Kidney capillary endothelial cell (primary cell): ENCODE measurements at regions not wholly inside any gene's neighbourhood (a gene's known extent, or its start where the extent isn't known, plus 50 kb on each side); places are given as distances from the start of the nearest gene placed in this dataset.

Experiments used
- DNase-seq: peaks from one replicate; pipeline ENCODE4 v3.0.0-alpha.2; 2018; ENCODE audit warnings: low spot score

DNA sequence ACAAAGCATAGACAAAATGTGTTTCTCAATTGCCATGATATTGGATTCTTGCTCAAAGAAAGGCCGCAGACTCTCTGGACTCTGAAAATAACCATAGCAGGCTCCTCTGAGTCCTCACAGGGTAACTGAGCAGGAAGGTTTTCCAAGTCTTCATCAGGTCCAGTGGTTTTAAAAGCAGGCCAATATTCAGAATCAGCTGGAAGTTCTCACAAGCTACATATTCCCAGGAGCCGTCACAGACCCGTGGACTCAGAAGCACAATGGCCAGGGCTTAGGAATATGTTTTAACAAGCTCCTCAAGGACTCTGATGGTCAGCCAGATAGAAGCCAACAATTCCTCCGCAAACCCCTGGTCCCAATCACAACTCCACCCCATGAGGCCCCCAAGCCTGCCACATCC, 256.1 kb upstream of the ADAMTS9 start:
- no peak for DNase-seq

GRCh38 chr3:64940596-64941348, 253.0 kb upstream of the ADAMTS9 start:
- DNase-seq = no peak

- no peak for DNase-seq
Observed at GRCh38 chr3:64939747-64940450, 252.1 kb upstream of the ADAMTS9 start.

GRCh38 chr3:64939309-64939708, 251.5 kb upstream of the ADAMTS9 start:
- no peak for DNase-seq

GRCh38 chr3:64936556-64936955, 248.8 kb upstream of the ADAMTS9 start:
- no peak for DNase-seq

DNA sequence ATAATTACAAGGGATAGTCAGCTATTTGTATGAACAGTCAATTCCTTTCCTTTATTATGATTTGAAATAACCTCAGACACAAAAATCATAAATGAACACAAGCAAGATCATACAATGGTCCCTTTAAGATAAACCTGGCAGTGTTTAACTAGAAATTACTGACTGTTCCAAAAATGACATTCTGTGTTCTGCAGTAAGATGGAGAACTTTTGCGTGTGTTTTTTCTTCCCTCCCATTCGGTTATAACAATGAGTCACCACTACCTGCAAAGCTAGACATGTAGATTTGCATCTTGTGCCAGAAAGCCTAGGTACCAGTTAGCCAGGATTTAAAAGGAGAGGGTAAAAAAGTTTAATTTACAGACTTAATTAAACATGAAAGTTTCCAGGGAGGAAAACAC, 248.2 kb upstream of the ADAMTS9 start:
- no peak for DNase-seq

GRCh38 chr3:64932666-64933342, 245.0 kb upstream of the ADAMTS9 start:
- DNase-seq = no peak

DNA sequence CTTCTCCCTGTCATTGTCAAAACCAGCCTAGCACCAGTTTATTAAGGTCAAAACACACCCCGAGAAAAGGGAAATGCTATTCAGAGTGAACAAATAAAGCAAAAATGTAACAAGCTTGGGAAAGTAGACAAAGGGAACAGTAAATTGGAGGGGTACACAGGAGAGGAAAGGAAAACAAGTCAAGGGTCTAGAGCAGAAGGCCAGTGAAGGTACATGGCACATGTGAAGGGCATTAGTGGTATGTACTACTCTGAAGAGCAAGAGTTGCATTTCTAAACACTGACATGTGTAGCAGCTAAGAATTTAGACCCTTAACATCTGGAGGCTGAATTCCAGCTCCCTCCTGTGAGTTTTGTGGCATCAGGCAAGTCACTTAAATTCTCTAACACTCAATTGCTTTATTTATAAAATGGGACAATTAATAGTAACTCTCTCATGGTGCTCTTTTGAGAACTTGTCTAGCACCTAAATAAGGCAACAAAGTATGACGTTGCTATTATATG, 244.3 kb upstream of the ADAMTS9 start:
- no peak for DNase-seq

GRCh38 chr3:64930891-64931290, 243.1 kb upstream of the ADAMTS9 start:
- DNase-seq = no peak

DNA sequence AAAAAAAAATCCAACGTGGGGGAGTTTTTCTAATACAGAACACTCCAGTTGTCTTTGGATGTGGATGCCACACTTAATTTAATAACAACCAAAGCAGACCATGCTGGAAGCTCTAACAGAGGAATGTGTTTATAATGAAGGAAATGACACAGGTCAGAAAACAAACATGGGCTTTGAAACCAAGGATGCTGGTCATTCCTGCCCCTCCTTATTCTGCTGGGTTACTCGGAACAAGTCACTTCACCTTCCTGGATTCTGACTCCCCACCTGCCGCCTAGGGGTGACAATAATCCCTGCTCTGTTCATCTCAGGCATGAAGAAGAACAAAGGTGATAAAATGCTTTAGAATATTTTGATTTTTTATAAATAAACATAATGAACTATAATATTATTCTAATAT, 240.9 kb upstream of the ADAMTS9 start:
- peak; percentile 81 for DNase-seq

- DNase-seq = no peak
Observed at GRCh38 chr3:64927689-64928088, 239.9 kb upstream of the ADAMTS9 start.

GRCh38 chr3:64925575-64925974, 237.8 kb upstream of the ADAMTS9 start:
- no peak for DNase-seq

DNA sequence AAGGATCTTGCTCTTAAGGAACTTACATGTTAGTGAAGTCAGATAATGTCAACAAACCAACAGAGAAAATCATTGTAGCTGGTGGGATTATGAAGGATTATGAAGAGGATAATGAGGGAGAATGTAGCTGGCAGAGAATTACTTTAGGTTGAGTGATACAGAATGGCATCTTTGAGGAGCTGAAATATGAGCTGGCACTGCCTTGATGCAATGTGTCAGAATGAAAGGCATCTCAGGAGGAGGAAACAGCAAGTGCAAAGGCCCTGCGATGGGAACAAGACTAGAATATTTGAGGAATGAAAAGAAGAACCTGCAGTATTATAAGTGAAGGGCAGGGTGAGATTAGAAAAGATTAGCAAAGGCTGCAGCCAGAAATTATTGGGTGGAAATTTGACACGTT, 237.2 kb upstream of the ADAMTS9 start:
- no peak for DNase-seq

DNA sequence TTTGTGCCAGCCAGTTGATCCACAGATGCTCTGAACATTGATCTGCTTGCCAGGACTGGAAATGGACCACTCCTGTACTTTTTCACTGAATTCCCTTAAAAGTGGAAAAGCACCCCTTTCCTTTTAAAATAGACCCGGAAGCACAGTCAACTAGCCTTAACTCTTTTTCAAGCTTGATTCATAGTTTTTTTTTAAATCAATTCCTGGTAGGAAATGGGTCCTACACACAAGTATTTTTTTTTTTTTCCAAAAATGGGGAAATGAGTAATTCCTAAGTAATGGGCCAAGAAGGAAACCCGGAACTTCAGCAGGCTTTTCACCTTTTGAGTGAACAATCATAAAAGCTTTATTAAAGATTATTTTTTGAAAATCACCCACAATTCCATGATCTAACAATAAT, 234.4 kb upstream of the ADAMTS9 start:
- peak; percentile 84 for DNase-seq

DNA sequence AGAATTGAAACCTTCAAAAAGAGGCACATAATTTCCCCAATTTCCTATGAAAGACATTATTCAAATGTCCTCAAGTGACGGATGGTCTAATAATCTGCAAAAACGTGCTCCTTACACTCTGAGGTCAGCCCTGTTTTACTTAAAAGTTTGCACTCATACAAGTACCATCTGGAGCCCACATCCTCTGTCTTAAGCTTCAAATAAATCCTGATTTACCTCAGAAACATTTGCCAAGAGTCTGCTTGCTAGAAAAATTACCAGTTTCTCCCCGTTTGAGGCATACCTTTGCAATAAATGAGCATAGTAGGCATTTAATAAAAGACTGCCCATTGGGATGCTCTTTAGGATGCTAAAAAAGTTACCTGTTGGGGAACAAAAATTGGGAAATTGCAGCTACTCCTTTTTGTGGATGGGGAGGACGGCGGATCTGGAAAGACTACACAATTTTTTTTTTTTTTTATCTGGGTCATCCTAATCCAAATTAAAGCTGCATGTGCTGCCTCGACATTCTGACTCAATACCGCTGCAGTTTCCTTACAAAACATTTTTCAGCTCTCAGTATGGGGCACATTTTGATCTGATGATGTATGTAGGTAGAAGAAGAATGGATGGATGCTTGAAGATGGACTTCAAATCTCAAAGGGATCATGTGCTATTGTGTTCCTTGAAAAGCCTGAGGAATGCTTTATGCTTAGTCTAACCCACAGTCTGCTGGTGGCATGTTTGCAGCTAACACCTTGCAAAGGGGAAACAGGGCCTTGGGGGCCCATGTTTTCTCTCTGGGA, 233.7 kb upstream of the ADAMTS9 start:
- no peak for DNase-seq

DNA sequence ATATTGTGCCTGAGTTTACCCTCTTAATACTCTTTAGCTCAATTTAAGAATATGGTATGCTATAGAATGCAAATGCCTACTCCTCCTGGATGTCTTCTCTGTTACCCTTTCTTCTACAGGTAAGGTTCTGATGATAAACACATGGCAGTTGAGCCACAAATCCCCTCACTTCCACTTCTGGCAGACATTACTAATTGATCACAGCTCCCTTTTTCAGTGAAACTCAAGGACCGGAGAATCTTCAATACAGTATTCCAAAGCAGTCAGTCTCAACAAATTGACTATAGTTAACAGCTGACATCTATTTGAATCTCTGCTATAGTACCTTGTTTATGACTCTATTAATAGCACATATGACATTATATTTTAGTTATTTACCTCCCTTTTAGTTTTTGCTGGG, 232.1 kb upstream of the ADAMTS9 start:
- no peak for DNase-seq

GRCh38 chr3:64918989-64919388, 231.2 kb upstream of the ADAMTS9 start:
- DNase-seq = no peak

DNA sequence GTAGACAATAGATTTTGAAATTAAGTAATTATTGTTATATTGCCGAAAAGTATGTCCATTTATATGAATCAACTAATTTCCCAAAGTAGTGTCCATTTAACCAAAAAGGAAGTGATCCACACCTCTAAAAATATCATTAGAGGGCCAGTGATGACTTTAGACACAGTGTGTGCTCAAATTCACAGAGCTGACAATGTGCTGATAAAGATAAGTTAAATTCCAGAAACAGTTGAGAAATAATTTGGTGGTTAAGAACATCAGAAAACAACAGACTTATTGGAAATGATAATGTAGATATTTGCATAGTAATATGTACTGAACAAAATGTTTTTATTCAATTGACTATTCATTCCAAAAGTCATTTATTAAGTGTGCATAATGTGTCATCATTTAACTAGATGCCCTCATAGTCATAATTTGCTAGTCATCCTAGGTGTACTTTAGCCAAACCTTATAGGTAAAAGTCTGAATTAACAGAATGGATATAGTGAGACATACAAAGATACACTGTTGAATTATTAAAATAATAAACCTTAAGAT, 230.2 kb upstream of the ADAMTS9 start:
- no peak for DNase-seq

DNA sequence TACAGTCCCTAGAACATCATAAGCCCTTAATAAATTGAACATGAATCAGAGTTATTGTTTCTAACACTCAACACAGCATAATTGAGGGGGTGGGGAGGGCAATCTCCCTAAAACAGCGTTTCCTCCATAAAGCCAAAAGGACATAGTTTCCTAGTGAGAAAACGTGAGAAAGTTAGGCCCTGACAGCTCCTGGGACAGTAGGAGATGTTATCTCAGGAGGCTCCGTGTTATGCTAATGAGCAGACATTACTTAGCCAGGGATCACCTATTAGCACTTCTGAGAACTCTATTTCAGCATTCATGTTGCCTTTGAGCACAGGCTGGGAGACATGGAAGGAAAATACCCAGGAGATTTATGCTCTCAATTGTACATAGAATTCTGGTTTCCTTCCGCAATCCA, 229.1 kb upstream of the ADAMTS9 start:
- DNase-seq = no peak

- DNase-seq = no peak
Observed at GRCh38 chr3:64916192-64916798, 228.5 kb upstream of the ADAMTS9 start.

GRCh38 chr3:64915778-64916177, 228.0 kb upstream of the ADAMTS9 start:
- DNase-seq = peak; percentile 77
